Suprapubic skin (tissue), 3 donors: ENCODE measurements at regions not wholly inside any gene's neighbourhood (a gene's known extent, or its start where the extent isn't known, plus 50 kb on each side); places are given as distances from the start of the nearest gene placed in this dataset.

ENCODE experiments used
- EP300 ChIP-seq: sonication (generic); formaldehyde crosslinking; IDR thresholded peaks from one replicate; pipeline ENCODE4 v1.6.1; 2017; ENCODE audit warnings: antibody characterized with exemption
- TF ChIP-seq, protein P1 (sequence below), 2 donors: fragments of 200-600 bp in 1 of 2; fragments of 450-650 bp in 1 of 2; sonication (generic) in 1 of 2; IDR thresholded peaks; one replicate each; pipeline ENCODE4 v1.5.1; 2016 to 2019; ENCODE audit warnings: antibody characterized with exemption in 2 of 2, mild to moderate bottlenecking in 1 of 2, moderate library complexity in 1 of 2

DNA sequence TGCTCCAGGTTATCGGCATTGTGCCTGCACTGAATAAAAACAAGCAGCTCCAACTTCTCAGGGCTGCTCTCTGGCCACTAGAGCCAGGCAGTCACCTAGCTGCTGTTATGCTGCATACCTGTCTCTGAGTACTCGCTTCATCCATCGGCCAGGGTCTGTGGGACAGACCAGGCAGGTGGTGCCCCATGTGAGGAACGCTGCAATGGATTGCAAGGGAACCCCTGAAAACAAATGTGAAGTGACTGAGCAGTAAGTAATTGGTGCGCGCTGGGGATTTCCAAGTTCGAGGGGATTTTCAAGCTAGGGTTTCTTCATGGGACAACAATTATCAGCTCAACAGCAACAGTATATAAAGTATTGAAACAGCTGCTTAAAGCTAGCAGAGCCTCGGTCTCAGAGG, 965.3 kb downstream of the AACS start:
- TF ChIP-seq, protein P1, sequence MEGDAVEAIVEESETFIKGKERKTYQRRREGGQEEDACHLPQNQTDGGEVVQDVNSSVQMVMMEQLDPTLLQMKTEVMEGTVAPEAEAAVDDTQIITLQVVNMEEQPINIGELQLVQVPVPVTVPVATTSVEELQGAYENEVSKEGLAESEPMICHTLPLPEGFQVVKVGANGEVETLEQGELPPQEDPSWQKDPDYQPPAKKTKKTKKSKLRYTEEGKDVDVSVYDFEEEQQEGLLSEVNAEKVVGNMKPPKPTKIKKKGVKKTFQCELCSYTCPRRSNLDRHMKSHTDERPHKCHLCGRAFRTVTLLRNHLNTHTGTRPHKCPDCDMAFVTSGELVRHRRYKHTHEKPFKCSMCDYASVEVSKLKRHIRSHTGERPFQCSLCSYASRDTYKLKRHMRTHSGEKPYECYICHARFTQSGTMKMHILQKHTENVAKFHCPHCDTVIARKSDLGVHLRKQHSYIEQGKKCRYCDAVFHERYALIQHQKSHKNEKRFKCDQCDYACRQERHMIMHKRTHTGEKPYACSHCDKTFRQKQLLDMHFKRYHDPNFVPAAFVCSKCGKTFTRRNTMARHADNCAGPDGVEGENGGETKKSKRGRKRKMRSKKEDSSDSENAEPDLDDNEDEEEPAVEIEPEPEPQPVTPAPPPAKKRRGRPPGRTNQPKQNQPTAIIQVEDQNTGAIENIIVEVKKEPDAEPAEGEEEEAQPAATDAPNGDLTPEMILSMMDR (IDR thresholded peaks at IDR 0.05), result no peak
- no peak for TF ChIP-seq EP300
